GM12864 (cell line): ENCODE measurements at regions not wholly inside any gene's neighbourhood (a gene's known extent, or its start where the extent isn't known, plus 50 kb on each side); places are given as distances from the start of the nearest gene placed in this dataset.

ENCODE experiments used
- DNase-seq: peaks from one replicate; pipeline ENCODE4 v3.0.0-alpha.2; 2011; ENCODE audit warnings: low read depth
- H3K4me3 ChIP-seq: 2 replicates; pipeline ENCODE4 v1.5.1; 2011; ENCODE audit warnings: mild to moderate bottlenecking, low read depth, low read length, control low read depth
- TF ChIP-seq, protein P1 (sequence below): IDR thresholded peaks from 2 replicates; pipeline ENCODE4 v1.5.1; 2011; ENCODE audit warnings: low read depth, mild to moderate bottlenecking, moderate library complexity, low read length, control low read depth, inconsistent platforms; ENCODE audit errors: missing control alignments

DNA sequence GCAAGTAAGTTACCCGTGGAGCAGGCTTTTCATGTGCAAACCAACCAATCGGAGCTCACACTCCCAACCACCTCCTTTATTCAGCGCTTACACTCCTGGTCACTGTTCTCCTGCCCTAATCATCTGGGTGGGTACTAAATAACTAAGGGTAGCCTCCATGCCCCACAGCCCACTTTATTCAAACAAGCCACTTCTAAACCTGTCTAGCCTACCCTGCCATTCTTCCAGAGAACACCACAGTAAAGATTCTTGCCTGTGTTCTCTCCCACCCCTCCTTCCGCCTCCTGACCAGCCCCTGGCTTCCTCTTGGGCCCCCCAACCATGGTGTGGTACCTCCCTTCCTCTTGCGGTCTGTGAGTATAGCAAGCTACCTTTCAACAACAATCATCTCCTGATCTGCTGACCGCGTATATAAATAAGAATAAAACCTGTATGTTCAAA, 581.9 kb downstream of the VRK1 start:
- DNase-seq = no peak
- H3K4me3 ChIP-seq = no peak overlapping the region
- TF ChIP-seq, protein P1, sequence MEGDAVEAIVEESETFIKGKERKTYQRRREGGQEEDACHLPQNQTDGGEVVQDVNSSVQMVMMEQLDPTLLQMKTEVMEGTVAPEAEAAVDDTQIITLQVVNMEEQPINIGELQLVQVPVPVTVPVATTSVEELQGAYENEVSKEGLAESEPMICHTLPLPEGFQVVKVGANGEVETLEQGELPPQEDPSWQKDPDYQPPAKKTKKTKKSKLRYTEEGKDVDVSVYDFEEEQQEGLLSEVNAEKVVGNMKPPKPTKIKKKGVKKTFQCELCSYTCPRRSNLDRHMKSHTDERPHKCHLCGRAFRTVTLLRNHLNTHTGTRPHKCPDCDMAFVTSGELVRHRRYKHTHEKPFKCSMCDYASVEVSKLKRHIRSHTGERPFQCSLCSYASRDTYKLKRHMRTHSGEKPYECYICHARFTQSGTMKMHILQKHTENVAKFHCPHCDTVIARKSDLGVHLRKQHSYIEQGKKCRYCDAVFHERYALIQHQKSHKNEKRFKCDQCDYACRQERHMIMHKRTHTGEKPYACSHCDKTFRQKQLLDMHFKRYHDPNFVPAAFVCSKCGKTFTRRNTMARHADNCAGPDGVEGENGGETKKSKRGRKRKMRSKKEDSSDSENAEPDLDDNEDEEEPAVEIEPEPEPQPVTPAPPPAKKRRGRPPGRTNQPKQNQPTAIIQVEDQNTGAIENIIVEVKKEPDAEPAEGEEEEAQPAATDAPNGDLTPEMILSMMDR = no peak

DNA sequence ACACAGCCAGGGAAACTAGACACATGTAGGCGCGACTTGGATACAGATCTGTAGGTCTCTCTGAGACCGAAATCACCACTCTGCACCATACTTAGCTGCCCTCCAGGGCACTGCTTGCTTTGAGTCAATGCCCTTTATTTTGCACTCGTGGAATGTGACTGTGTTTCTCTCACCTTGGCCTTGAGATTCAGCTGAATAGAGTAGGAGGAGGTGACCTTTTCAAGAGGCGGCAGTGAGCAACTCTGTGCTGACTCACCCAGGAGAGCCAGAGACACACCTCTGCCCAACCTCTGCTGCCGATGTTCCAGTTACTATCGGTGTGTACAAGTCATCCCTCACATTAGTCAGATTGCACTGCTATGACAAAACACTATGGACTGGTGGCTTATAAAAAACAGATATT, 583.4 kb downstream of the VRK1 start:
- DNase-seq = no peak
- TF ChIP-seq, protein P1 = no peak
- no peak overlapping the region for H3K4me3 ChIP-seq

DNA sequence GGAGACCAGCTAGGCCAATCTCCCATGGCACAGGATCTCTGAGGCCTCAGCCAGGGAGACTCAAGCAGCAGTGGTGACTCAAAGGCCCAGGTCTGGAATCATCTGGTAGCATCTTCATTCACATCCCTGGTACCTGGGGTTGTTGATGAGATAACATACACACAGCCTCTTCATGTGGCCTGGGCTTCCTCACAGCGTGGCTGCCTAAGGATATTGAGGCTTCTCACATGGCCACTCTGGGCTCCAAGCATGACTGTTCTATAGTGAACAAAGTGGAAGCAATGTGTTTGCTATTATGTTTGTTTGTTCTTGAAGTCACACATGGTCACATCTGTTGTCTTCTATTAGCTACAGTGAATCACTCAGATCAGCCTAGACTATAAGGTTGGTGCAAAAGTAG, 584.1 kb downstream of the VRK1 start:
- no peak for DNase-seq
- H3K4me3 ChIP-seq = no peak overlapping the region
- TF ChIP-seq, protein P1 = no peak

DNA sequence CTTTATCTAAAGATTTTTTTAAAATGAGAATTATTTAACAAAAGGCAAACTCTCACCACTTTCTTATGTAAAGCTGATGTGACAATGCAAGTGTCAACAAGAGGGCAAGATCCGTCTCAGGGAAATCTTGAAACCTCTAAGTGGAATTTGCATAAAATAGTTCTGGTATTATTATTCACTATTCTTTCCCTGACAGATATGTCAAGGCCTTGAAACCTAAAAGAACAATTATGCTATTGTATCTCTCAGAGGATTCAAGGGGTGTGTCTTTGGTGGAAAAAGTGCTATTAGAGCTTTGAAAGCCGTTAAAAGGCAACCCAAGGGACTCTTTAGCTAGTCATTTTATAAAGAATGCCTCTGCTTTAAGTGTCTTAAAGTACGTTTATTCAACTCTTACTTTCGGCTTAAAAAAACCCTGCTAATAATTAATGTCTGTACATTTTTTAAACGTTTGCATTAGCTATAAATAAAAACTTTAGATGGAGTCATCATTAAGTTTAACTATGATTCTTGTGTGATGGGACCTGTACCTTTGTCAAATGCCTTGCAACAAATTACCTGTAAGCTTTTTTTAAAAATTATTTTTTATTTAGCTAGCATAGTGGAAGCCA, 585.5 kb downstream of the VRK1 start:
- no peak overlapping the region for H3K4me3 ChIP-seq
- TF ChIP-seq, protein P1 = no peak
- no peak for DNase-seq

DNA sequence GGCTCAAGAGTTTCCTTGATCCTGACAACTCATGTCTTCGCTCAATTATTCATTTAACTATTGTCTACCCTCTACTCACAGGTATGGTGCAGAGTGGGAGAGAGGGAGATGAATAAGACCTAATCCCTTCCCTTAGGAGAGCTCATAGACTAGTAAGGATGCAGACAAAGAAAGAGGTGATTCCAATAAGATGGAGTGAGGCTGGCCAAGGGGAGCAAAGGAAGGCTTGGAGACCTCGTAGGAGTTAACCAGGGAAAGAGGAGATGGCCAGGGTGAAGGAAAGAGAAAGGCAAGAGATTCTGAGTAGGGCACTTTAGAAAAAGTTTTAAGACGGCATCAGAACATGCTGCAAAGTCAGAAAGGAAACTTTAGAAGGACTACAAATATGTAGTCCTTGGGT, 588.5 kb downstream of the VRK1 start:
- TF ChIP-seq, protein P1 = no peak
- H3K4me3 ChIP-seq = no peak overlapping the region
- DNase-seq = no peak

DNA sequence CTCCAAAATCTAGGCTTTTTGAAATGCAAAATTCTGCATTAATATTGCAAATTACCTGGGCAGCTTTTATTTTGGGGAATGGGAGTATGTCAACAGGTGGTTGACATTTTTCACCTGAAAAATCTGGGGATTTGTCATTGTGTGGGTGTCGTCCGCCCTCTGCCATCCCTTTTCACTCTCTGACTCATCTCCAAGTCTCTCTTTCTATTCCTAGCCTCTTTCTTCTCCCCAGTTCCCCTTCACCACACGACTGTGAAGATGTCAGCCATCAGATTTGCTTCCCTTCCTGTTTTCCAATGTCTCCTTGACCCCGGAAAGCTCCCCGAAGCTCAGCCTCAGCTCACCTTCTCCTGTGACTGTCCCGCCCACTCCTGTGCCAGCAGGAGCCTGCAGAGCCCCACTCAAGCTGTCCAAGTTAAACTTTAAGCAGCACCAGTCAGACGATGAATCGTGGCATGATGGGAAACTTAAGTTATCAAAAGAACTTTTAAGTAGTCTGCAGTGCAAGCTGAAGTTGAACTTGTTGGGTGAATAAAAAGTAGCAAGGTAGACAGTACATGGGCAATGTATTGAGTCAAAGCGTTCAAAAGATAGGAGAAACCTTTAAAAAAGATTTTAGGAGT, 590.2 kb downstream of the VRK1 start:
- TF ChIP-seq, protein P1 = no peak
- no peak overlapping the region for H3K4me3 ChIP-seq
- no peak for DNase-seq

DNA sequence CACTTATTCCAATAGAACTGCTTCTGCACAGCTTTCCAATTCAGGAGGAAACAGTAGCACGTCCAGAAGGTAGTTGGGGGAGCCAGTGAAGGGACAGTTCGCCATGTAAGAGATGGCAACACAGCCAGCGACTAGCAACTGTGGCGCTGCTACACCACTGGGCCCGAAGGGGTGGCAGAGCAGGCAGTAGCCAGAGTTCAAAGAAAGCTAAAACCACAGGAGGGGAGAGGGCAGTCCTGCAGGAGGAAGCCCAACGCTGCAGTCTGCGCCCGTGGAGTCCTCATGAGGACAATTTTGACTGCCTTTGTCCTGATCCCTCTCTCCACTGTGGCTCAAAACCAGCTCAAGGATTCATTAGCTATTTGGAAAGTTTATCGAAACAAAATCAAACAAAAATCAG, 591.2 kb downstream of the VRK1 start:
- no peak for DNase-seq
- TF ChIP-seq, protein P1 = no peak
- H3K4me3 ChIP-seq = no peak overlapping the region
